HG03378 (cell line): ENCODE measurements at regions not wholly inside any gene's neighbourhood (a gene's known extent, or its start where the extent isn't known, plus 50 kb on each side); places are given as distances from the start of the nearest gene placed in this dataset.
"Not testable (repeated sequence)": the region's sequence is repeated elsewhere in the genome, so short reads cannot be mapped to it uniquely, and the experiment has no call there.

Experiments
- ATAC-seq: cut with Tn5 transposase; IDR thresholded peaks from one replicate; pipeline ENCODE4 v1.9.1; 2021; ENCODE audit warnings: mild to moderate bottlenecking, moderate library complexity; ENCODE audit not compliant: unreplicated experiment

DNA sequence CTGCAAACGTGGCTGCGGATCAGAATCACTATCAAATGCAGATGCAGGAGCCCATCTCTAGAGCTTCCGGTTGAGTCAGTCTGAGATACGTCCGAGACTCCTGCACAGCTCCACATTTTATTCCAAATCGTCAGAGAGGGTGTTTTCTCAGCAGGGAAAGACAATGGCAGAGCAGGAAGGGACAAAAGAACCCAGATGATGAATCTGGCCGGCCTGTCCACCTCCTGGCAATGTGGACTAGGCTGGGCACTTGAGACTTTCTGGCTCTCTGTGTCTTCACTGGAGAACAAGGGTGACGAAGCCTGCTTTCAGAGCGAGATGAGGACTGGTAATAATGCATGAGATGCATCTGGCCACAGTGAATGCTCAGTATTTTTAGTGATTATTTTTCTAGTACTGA is 255.9 kb upstream of the MYT1L start:
- ATAC-seq, result no peak

DNA sequence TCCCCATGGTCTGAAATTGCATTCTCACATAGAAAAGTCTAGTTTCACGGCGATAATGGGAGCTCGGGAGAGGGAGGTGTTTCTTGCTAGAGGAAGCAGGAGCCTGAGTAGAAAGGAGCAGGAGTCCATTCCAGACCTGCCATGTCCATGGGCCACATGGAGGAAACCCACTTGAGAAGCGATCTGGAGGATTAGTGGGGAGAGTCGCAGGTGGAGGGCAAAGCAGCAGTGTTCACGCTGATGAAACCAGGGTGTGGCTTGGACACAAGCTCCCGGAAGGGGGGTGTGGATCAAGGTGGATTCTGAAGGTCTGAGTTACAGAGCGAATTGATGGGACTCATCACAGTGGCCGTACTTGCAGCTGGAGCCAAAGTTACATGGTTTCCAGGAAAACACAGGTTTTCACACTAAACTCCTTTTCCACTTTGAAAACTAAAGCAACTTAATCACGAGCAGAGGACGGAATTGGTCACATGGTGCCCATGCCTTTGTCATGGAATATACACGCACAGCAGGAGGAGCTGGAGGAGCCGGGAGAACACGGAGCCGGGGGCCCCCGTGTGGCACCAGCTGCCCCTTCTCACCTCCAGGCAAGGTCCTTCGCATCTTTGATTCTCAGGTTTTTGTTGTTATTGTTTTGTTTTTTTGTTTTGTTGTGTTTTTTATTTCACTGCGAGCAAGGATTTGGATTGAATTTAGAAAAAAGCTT is 255.1 kb upstream of the MYT1L start:
- no peak for ATAC-seq

DNA sequence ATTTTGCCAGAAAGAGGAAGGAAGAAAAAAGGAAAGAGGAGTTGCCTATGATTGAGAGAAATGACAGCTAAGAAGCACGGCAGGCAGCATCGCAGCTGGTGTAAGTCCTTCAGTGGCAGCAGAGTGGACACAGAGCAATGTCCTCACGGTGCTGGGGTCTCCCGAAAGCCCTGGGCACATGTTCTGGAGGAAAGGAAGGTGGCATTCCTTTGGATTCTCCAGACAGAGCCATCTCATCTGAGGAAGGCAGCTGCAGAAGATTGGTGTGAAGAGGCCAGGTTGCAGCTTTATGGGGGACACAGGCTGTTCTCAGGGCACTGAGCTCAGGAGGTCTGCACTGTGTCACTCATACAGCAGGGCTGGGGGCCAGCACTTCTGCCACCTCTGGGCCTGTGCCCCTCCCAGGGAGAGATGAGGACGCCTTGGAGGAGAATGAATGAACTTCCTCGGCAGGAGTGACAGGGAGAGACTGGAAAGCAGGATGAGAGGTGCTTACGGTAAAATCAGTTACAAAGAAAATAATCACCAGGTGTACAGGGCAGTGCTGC is 252.0 kb upstream of the MYT1L start:
- ATAC-seq, result no peak

DNA sequence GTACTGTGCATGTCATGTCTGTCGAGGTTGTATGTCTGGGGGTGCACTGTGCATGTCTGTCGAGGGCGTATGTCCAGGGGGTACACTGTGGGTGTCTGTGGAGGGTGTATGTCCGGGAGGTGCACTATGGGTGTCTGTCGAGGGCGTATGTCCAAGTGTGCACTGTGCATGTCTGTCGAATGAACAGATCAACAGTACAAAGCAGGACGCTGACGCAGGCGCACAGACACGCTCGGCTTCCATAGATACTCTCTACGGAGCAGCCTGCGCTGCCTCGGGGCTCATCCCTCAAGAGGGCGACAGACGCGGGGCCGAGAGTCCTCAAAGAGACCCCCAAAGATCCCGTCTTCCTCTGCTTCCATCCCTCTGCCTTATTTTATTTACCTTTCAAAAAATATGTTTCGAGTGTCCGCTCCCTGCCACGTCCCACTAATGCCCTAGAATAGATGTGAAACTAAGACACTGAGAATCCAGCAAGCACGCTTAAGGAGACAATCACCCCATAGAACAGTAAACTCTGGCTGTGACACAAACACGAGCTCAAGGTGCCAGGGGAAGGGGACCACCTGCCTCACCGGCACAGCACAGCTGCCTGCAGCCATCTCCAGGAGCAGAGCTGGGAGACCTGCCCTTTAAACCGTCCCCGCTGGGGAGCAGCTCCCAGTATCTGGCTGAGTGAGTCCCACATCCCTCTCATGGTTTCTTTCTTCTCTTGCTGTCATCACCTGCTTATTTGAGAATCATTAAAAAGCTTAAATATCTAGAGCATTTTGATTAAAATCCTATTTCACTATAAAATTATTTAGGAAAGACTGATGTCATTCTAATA is 250.5 kb upstream of the MYT1L start:
- no peak for ATAC-seq

DNA sequence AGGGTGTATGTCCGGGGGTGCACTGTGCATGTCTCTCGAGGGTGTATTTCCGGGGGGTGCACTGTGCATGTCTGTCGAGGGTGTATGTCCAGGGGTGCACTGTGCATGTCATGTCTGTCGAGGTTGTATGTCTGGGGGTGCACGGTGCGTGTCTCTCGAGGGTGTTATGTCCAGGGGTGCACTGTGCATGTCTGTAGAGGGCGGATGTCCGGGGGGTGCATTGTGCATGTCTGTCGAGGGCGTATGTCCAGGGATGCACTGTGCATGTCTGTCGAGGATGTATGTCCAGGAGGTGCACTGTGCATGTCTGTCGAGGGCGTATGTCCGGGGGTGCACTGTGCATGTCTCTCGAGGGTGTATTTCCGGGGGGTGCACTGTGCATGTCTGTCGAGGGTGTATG is 249.8 kb upstream of the MYT1L start:
- not testable (repeated sequence) for ATAC-seq

DNA sequence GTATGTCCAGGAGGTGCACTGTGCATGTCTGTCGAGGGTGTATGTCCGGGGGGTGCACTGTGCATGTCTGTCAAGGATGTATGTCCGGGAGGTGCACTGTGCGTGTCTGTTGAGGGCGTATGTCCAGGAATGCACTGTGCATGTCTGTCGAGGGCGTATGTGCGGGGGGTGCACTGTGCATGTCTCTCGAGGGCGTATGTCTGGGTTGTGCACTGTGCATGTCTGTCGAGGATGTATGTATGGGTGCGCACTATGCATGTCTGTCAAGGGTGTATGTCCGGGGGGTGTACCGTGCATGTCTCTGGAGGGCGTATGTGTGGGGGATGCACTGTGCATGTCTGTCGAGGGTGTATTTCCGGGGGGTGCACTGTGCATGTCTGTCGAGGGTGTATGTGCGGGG is 249.3 kb upstream of the MYT1L start:
- no peak for ATAC-seq

DNA sequence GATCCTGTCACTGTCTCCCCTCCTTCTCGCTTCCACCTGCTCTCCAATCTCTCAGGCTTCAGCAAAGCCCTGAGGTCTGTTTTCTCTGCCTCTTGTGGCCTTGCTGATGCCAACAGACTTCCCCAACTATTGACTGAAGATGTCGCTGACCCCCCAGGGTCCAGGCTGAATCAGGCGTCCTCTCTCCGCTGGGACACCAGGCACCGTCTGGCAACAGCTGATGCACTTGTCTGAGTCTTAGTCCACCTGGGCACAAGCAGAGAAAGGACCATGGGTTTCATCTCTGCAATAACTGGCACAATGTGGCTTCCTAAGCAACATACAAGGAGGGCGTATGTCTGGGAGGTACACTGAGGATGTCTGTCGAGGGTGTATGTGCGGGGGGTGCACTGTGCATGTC is 248.7 kb upstream of the MYT1L start:
- ATAC-seq, result no peak

DNA sequence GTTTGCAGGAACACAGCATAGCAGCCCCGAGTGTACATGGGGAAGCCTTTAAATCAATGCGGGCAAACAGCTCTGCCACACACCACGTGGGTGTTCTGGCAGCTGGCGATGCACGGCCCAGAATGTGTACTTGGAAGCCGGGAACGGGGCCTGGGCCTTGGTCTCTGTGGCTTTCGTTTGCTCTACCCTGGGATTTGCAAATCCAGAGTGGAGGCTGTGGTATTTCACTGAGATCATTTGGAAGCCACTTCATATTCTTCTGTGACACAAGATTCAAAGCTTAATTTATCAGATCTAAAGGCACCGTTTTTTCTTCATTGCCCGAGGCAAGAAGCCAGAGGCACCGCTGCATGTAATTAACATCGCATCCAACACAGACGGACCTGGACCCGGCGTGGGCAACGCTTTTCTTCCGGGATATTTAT is 246.3 kb upstream of the MYT1L start:
- no peak for ATAC-seq

DNA sequence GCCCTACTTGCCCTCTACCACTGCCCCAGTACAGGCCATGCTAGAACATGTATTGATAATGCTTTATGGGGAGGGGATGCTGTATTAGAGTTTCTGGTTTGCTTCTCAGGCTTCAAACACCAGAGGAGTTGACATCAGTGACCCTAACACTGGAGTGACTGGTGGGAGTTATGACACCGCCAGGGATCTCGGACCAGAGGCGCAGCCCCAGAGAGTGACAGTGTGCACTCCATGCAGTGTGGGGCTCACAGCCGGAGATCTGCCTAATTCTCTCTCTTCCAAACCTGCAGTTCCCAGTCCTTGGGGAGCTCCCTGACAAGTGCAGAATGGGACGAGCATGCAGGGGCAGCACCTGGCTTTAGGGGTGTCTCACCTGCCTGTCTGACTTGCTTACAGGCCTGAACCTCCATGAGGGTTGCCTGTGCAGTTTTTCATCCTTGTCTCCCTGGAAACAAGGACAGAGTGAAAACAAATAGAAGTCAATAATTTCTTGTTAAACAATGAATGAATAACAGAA is 244.9 kb upstream of the MYT1L start:
- no peak for ATAC-seq

DNA sequence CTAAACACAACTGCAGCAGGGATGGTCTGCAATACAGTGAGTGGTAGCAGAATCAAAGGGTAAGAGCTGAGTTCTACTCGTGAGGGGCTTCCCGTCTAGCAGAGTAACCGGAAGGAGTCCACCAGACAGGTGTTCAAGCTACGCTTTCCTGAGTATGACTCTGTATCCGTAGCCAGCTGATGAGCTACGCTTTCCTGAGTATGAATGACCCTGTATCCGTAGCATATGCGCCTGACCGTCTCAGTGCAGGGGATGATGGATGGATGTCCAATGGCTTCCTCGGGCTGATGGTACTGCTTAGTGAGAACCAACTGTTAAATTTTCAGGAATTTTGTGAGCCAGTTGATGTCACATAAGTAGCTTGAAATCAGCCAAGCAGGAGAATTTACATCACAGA is 244.1 kb upstream of the MYT1L start:
- no peak for ATAC-seq

DNA sequence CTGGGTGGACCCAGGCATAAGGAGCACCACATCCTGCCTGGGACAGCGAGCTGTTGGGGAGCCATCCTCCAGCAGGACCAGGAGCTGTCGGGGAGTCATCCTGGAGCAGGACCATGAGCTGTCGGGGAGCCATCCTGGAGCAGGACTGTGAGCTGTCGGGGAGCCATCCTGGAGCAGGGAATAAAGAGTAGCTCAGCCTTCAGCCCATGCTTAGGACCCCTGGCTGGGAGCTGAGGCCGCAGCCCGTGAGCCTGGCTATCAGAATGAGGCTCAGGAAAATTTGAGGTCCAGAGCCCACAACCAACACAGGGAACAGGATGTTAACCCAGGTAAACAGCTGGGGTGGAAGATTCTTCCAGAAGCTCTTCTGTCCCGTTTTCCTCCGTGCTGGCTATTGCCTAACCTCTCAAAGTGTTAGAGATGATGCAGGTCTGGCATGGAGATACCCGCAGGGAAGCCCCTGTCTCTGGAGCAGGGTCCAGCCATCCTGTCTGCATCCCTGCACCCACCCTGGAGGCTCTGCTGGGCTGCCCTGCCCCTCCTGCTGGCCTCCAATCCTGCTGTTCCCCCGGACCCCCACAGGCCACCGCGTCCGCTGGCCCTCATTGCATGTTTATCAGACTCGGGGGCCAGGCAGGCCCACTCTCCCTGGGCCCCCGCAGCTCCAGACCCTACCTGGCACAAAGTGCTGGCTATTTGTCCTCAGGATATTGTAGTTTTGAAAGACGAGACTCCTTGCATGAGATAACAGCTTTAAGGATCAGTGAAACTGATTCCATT is 243.5 kb upstream of the MYT1L start:
- no peak for ATAC-seq

DNA sequence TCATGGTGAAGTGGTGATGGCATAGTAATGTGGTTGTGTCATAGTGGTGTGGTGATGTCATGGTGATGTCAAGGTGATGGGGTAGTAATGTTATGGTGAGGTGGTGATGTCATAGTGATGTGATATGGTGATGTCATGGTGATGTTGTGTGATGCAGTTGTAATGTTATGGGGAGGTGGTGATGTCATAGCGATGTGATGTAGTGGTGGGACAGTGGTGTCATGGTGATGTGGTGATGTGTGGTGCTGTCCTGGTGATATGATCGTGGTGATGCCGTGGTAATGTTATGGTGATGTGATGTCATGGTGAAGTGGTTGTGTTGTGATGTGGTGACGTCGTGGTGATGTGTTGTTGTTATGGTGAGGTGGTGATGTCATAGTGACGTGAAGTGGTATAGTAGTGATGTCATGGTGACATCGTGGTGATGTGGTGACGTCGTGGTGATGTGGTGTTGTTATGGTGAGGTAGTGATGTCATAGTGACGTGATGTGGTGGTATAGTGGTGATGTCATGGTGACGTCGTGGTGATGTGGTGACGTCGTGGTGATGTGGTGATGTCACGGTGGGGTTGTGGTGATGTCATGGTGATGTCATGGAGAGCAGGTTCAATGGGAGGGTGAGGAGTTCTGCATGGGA is 242.7 kb upstream of the MYT1L start:
- no peak for ATAC-seq

DNA sequence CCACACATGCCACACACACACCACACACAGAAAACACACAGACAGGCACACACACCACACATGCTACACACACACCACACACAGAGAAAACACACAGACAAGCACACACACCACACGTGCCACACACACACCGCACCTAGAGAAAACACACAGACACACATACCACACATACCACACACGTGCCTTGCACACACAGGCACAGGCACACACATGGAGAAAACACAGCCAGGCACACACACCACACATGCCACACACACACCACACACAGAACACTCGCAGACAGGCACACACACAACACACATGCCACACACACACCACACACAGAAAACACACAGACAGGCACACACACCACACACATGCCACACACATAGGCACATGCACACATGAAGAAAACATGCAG is 242.1 kb upstream of the MYT1L start:
- no peak for ATAC-seq

DNA sequence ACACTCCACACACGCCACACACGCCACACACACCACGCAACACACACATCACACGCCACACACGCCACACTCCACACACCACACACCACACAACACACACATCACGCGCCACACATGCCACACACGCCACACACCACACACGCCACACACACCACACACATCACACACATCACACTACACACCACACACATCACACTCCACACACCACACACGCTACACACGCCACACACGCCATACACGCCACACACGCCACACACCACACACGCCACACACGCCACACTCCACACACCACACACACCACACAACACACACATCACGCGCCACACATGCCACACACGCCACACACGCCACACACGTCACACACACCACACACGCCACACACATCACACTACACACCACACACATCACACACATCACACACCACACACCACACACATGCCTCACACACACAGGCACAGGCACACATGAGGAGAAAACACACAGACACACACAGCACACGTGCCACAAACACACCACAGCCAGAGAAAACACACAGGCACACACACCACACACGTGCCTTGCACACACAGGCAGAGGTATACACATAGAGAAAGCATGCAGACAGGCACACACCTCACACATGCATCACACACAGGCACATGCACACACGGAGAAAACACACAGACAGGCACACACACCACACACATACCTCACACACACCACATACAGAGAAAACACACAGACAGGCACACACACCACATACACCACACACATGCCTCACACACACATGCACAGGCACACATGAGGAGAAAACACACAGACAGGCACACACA is 241.5 kb upstream of the MYT1L start:
- ATAC-seq, result no peak

DNA sequence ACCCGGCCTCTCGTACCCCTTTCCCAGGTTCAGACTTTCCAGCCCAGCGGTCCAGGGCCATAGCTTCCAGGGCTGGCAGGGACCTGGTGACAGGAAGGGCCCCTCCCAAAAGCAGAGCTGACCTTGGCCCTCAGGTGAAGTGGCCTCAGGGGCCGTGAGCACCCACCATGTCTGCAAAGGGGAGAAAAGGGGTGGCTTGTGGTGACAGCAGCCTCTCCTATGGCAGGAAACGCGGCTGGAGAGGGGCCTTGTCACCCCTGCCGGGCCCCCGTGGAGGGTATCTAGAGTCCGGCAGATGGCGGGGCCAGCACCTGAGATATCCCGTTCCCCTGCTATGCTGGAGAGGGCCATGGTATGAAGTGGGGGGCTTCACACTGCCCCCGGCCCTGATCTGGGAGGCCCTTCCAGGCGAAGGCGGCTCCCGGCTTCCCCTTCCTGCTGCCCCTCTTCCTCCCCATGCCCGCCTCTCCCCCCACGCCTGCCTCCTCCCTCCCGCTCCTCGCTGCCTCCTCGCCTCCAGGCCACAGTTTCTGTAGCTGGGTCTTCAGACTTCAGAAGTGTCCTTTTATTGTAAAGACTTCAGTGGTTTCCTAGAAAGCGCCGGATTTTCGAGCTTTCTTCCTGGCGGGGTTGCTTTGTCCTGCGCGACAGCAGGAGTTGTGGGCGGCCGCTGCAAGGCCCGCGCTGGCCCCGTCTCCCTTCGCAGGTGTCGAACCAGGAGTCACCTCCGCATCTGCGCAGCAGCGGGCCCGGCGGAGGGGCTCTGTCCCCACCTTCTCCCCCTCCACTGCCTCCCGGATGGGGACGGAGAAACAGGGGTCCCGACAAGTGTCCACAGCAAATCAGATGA is 240.5 kb upstream of the MYT1L start:
- ATAC-seq, result no peak

DNA sequence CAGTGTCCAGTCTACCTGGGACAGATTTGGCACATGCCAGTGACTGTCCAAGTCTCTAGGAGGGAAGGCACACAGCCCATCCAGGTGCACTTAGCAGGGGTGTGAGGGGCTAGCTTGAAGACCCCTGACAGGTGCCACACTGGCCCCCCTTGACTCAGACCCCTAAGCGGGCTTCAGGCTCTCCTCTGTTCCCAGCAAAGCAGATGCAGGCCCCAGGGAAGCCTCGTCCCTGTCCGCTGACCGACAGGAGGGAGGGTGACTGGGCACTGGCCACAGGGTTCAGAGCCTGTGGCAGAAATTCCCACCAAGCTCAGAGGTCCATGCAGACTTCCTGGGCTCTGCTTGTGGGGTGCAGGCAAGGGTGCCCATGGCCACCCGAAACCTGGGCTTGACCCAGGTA is 239.8 kb upstream of the MYT1L start:
- ATAC-seq, result no peak

DNA sequence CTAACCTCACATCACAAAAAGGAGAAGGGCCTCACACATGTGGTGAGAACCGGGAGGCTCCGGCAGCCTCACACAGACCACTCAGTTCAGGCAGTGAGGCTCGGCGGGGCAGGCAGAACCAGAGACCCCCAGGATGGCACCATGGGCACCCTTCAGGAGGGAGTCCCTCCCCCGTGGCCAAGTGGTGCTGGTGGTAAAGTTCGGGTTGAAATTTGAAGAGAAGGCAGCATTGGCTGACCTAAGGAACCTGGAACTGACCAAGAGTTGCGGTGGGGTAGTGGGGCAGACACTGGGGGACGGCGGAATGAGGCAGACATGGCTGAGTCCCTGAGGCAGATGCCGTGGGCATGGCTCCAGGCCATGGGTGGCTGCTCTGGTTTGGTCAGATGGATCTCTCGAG is 239.3 kb upstream of the MYT1L start:
- no peak for ATAC-seq

DNA sequence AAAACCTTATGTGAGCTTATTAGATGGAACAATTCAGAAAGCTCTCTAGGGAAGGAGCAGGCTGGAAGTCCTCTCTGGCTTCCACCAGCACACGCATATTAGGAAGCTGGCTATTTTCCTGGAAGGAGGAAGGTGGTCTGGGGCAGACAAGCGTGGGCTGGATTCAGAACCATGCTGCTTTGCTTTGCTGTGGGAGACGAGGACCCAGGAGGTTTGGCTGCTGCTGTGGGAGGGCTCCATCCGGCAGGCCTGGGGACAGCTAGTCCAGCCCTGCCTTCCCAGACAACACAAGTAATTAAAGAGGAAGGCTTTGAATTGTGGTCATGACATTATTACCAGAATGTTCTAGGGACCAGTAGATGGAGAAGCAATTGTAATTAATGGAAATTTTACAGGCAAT is 238.8 kb upstream of the MYT1L start:
- ATAC-seq, result no peak

DNA sequence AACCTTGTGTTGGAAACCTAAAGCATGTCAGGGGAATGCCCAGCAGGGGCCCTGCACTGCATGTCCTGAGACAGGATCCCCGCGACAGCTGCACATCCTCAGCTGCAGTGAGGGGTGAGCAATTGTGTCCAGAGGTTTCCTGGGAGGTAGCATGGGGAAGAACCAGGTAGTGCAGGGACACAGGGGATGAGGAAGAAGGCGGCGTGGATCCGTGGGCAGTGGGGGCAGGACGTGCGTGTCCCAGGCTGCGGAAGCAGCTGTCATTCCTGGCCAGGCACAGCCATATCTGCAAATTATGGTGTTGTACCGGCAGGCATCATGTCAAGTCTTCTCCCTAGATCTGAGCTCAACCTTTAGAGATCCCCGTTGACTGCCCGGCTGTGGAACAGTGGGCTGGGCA is 238.2 kb upstream of the MYT1L start:
- no peak for ATAC-seq
